ENCODE measurements at regions not wholly inside any gene's neighbourhood (a gene's known extent, or its start where the extent isn't known, plus 50 kb on each side); places are given as distances from the start of the nearest gene placed in this dataset.

GRCh38 chr4:35700663-35701062 is 543.7 kb downstream of the ARAP2 start:
- TF ChIP-seq CTCF (IDR thresholded peaks at IDR 0.05): no peak
- no peak for TF ChIP-seq ZFX (IDR thresholded peaks at IDR 0.05; ENCODE audit: borderline replicate concordance)

Data from 22Rv1 (cell line).